GM19467 (cell line): ENCODE measurements at regions not wholly inside any gene's neighbourhood (a gene's known extent, or its start where the extent isn't known, plus 50 kb on each side); places are given as distances from the start of the nearest gene placed in this dataset.

Experiments used
- ATAC-seq: cut with Tn5 transposase; IDR thresholded peaks from one replicate; pipeline ENCODE4 v1.9.1; 2021; ENCODE audit warnings: mild to moderate bottlenecking, moderate library complexity; ENCODE audit not compliant: unreplicated experiment

DNA sequence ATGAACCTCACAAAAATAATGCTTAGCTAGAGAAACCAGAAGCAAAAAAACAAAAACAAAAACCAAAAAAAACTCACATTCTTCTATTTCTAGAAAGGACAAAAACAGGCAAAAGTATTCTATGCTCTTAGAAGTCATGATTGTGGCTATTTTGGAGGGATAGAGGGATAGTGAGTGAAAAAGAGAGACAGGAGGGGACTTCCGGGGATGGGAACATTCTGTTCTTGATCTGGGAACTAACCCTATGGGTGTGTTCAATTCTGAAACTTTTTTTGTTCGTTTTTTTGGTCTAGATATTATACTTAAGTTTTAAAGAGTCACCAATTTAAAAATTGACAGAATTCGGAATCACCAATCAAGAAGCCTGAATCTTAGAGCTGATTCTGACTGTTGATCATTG is 120.0 kb upstream of the TPM1 start:
- no peak for ATAC-seq

DNA sequence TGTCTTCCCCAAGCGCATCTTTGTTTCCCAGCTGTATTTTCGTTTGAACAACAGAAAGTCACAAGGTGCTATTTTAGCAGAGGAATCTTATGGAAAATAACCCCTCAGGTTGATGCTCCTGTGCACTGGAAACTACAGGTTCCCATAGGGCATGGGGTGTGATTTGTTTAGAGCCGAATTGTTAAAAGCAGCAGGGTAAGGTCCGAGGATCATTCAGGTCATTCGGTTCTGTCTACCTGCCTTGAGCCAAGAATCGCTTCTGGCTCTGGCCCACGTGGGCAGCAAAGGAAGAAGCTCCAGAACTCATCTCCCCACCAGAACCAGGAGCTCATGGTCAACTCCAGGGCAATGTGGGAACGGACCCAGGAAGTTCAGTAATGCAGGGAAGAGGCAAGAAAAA is 116.7 kb upstream of the TPM1 start:
- ATAC-seq: no peak

- ATAC-seq: no peak
Measured at GRCh38 chr15:62927196-62927595, 115.4 kb upstream of the TPM1 start.

DNA sequence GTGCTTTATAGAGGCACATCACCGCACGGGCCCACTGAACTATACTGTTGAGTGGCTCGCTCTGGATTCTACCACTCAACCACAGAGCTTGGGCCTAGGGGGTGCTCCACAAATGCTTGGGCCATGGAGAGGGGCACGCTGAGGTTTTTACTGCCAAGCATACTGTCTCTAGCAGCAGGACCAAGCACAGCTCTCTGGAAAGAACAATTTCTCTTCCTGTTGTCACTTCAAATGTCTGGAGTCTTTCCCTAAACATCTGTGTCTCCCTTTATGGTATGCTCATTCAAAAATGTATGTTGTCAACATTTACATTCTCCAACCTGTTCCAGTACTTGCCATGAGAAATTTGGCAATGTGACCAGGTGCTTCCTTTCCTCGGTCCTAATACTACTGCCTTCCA is 114.7 kb upstream of the TPM1 start:
- no peak for ATAC-seq

DNA sequence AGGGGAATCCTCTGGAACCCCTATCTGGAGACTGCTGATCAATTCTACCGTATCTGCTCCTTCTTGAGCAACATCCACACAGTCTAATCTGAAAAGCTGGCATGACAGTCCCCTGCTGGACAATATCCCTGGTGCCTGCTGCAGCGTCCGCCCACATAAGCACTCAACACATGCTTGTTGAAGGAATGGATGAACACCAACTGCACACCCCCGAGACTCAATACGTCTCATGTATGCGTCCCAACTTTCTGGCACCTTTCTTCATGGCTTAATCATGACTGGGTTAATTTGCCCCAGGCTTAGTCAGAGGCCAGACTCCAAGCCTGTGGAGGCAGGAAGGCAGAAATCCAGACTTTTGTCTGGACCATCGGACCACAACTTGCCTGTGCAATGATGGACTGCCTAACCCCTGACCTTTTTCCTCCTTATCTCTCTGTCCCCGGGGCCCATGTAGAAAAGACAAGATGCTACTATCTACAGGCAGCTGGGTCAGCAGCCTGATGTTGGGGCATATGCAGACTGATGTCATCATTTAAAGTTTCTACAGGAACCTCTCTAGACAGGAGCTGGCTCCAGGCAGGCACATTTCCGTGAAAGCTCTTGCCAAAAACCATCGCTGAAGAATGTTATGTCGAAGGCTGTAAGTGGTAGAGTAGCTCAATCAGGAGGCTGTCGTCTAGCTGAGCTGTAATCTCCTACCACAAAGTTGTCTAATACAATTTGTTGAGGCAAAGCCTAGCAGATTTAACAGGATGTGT is 114.1 kb upstream of the TPM1 start:
- no peak for ATAC-seq

DNA sequence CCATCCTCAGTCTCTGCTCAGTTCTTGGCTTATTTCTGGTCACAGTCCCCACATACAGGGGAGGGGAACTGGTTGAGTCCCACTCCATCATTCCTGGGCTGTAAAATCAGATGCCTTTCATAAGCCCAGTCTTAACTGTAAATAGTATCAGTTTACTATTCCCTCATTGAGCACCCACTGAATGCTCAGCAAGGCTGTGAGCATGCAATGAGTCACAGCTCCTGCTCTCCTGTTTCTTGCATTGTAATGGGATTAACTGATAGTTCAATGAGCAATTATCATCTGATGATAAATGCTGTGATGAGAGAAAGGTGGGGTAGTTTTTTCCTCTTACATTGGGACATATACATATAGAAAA is 113.6 kb upstream of the TPM1 start:
- no peak for ATAC-seq

- ATAC-seq: no peak
Measured at GRCh38 chr15:62931650-62932049, 110.9 kb upstream of the TPM1 start.

GRCh38 chr15:62932436-62932835 is 110.1 kb upstream of the TPM1 start:
- ATAC-seq: no peak

DNA sequence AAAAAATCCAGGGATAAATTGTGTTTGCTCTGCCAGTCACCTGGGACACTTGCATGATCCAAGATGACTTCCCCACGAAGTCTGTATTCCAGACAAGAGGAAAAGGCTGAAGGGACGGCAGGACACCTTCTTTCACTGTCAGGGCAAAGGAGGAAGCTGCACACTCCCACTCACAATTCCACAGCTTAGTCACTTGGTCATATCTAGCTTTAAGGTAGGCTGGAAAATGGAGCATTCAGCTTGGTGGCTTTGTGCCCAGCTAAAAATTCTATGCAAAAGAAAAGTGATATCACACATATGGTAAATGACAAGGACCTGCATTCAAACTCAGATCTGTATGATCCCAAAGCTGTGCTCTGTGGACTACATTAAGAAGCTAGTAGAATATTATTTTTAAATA is 109.2 kb upstream of the TPM1 start:
- ATAC-seq: no peak

DNA sequence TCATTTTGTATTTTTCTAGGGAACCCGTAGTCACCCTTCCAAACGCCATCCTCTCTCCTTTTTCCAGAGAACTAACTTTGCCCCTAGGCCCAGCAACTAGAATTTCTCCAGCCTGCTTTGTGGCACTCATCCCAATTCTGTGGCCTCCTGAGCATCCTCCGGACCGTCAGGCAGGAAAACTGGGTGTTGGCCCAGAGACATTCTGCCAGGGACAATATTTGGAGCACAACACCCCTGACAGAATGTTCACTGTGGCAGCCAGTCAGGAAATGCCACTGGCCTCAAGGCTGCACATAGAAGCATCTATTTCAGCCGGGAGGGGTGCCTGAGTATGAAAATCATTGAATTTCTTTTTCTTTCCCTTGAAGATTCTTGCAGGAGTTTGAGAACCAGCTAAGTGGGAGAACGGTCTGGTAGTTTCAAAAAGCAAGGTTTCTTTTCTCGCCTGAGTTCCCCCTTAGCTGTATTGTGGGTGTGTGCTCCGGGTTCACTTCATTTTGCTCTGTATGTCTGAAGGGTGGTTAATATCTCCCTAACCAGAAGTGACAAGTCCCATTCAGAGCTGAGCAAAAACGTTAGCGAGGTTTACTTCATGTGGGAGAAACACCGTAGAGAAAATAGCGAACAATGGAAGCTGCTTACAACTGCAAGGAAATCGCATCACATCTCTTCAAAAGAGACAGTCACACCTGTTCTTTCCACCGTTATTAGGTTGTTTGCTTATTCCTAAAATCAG is 108.1 kb upstream of the TPM1 start:
- ATAC-seq: no peak

- ATAC-seq: no peak
Measured at GRCh38 chr15:62935300-62936081, 107.1 kb upstream of the TPM1 start.

- ATAC-seq: no peak
Measured at GRCh38 chr15:62938825-62939224, 103.7 kb upstream of the TPM1 start.

- no peak for ATAC-seq
Measured at GRCh38 chr15:62940093-62940754, 102.3 kb upstream of the TPM1 start.

DNA sequence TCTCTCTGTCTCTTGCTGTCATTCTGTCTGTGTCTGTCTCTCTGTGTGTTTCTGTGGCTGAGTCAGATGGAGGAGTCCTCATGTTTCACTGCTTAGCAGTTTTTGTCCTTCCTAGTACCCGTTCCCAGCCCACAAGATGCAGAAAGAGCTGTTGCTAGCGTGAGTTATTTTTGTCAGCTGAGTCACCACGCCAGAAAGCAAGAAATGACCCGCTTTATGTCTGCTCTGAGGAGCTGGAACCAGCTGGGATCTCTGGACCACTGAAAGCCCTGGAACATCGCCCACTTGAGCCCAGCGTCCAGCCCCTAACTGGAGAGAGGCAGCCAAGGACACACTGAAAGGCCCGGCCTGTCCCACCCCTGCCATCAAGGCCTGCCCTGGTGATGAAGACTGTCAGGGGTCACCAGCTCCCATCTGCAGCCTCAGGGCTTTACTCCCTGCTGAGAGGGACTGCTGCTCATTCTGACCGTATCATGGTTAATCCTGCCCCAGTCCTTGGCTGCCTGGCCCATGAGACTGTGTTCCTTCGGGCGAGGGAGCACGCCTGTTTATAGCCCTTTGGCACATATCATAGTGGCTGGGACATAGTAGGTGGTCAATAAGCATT is 101.7 kb upstream of the TPM1 start:
- ATAC-seq: no peak

DNA sequence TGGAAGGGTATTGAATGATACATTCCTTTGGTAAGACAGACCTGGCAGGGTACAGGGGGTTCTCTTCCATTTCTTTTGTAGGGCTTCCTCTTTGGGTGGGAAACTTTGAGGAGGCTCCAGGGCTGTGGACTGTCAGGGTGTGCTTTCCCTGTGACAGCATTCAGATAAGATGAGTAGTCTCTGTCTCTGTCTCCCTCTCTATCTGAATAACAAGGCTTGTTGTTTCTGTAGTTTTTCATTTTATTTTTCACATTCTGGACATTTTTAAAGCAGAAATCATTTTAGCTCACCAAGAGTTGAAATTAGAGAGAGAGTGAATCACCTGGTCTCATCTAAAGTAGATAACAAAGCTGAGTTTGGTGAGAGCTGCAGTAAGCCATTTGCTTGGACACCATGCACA is 100.8 kb upstream of the TPM1 start:
- ATAC-seq: no peak

DNA sequence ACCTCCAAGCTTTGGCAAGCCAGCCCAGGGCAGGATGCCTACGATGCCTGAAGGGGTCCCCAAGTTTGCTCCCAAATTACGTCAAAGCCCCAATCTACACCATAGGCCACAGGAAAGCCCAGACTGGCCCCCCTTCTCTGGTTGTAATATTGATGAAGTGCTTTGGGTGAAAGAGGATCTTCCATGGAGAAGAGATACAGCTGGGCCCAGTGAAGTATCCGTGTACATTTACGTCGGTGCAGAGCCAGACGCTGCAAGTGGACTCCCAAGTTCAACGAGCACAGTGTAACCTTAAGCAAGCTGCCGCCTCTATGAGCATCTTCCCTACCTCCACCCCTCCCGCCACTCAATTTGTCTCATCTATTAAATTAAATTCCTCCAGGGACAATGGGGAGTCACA is 100.1 kb upstream of the TPM1 start:
- ATAC-seq: no peak

DNA sequence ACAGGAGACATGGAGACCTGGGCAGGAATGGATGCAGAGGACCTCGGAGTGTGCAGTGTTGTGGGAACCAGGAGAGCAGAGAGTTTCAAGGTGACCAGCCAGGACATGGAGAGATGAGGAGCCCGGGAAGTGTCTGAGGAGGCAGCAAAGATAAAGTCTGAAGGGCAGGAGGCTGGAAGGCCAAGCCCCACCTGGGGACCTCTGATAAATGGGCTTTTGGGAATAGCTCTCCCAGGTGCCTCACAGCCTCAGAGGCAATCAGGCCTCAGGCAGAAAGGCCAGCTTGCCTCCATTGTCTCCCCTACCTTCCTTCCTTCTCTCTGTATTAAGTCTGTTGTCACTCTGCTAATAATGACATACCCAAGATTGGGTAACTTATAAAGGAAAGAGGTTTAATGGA is 97.5 kb upstream of the TPM1 start:
- no peak for ATAC-seq

DNA sequence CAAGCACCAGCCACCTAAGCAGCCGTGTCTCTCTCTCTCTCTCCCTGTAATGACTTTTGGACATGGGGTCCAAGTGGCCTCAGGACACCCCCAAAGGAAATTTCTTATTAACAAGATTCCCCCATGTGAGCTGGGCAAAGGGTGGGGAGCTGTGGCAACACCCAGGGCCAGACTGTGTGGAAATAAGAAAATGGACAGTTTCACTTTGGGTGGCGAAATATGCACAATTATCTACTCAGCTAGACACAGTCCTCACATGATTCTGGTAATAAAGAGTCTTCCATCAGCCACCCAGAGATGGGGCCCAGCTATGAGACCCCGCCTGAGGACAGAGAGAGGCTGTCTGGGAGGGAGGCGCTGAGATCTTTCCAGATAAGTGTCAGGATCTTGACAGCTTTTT is 96.8 kb upstream of the TPM1 start:
- no peak for ATAC-seq

DNA sequence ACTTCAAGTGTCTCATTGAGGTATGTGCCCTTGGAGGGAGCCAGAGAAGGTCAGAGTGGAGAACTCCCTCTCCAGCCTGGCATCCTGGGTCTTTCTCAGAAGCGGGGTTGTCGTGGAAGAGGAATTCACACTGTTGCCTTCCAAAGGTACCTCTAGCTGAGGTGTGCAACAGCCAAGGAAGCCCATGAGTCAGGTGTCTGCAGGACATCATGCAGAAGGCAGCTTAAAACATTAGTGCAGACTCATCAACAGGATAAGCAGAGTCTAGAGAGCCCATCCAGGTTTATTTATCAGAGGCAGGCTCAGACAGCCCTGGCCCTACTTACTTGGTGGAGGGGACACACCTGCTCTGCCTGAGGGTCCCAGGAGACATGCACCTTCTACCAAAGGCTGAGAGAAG is 95.6 kb upstream of the TPM1 start:
- no peak for ATAC-seq

DNA sequence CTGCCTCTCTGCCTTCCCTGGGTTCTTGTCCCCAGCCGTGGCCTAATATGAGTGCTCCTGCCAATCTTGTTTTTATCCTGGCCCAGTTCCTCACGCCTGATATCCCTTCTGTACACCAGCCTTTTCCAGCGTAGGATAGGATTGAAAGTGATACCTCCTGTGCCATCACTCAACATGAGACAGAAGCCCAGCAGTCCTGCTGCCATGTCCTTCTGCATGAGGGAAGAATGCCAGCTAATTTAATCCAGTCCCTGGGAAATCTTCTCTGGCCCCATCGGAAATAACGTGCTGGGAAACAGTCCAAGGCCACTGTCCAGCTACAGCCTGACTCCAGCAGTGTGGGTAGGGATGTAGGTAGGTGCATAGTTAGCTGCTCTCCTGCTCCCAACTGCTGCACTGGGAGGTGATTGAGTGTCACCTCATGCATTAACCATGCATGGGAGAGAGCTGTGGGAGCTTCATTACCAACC is 92.0 kb upstream of the TPM1 start:
- no peak for ATAC-seq

GRCh38 chr15:62951481-62951880 is 91.1 kb upstream of the TPM1 start:
- ATAC-seq: no peak
